Hepatocyte (in vitro differentiated cells): ENCODE measurements at regions not wholly inside any gene's neighbourhood (a gene's known extent, or its start where the extent isn't known, plus 50 kb on each side); places are given as distances from the start of the nearest gene placed in this dataset.

Source experiments
- DNase-seq: peaks from one replicate; pipeline ENCODE4 v3.0.0-alpha.2; 2016; ENCODE audit warnings: low spot score
- H2AFZ ChIP-seq: fragments of 200-600 bp; sonication (generic); 2 replicates; pipeline ENCODE4 v1.6.0; 2016; ENCODE audit warnings: antibody characterized with exemption, mild to moderate bottlenecking
- H3K27ac ChIP-seq: fragments of 200-600 bp; sonication (generic); 2 replicates; pipeline ENCODE4 v1.5.1; 2016; ENCODE audit warnings: mild to moderate bottlenecking
- H3K27me3 ChIP-seq: fragments of 200-600 bp; sonication (generic); 2 replicates; pipeline ENCODE4 v1.6.1; 2016
- H3K36me3 ChIP-seq: fragments of 200-600 bp; sonication (generic); replicated peaks from 2 replicates; pipeline ENCODE4 v1.5.1; 2016; ENCODE audit warnings: low read depth; ENCODE audit not compliant: insufficient read depth
- H3K4me1 ChIP-seq: fragments of 200-600 bp; sonication (generic); 2 replicates; pipeline ENCODE4 v1.5.1; 2016; ENCODE audit warnings: mild to moderate bottlenecking, moderate library complexity; ENCODE audit not compliant: insufficient read depth
- H3K4me2 ChIP-seq: fragments of 200-600 bp; sonication (generic); 2 replicates; pipeline ENCODE4 v1.6.0; 2016
- H3K4me3 ChIP-seq: fragments of 200-600 bp; sonication (generic); 2 replicates; pipeline ENCODE4 v1.5.1; 2016; ENCODE audit warnings: mild to moderate bottlenecking
- H3K79me2 ChIP-seq: fragments of 200-600 bp; sonication (generic); 2 replicates; pipeline ENCODE4 v1.6.0; 2017; ENCODE audit warnings: mild to moderate bottlenecking
- H3K9me2 ChIP-seq: fragments of 200-600 bp; sonication (generic); replicated peaks from 2 replicates; pipeline ENCODE4 v1.6.0; 2017; ENCODE audit warnings: mild to moderate bottlenecking; ENCODE audit not compliant: insufficient read depth
- H3K9me3 ChIP-seq: fragments of 200-600 bp; sonication (generic); 2 replicates; pipeline ENCODE4 v1.5.1; 2016; ENCODE audit warnings: low read depth, mild to moderate bottlenecking
- H4K20me1 ChIP-seq: fragments of 200-600 bp; sonication (generic); 2 replicates; pipeline ENCODE4 v1.6.0; 2016; ENCODE audit warnings: mild to moderate bottlenecking; ENCODE audit not compliant: insufficient read depth, poor library complexity, severe bottlenecking
- EZH2 ChIP-seq: fragments of 200-600 bp; sonication (generic); IDR thresholded peaks from 2 replicates; pipeline ENCODE4 v1.6.1; 2016; ENCODE audit warnings: antibody characterized with exemption, mild to moderate bottlenecking, borderline replicate concordance
- EZH2phosphoT487 ChIP-seq: fragments of 200-600 bp; sonication (generic); IDR thresholded peaks from one replicate; pipeline ENCODE4 v1.6.1; 2018; ENCODE audit warnings: antibody characterized with exemption, mild to moderate bottlenecking, low read depth, moderate library complexity; ENCODE audit not compliant: unreplicated experiment, severe bottlenecking
- WGBS: methylation state at CpG from one replicate; pipeline ENCODE4 v1.1.6; 2016; ENCODE audit warnings: low lambda C conversion rate; ENCODE audit errors: missing lambda C conversion rate; 5-methylcytosine and 5-hydroxymethylcytosine counted together
- TF ChIP-seq, protein P1 (sequence below): fragments of 200-600 bp; sonication (generic); IDR thresholded peaks from 2 replicates; pipeline ENCODE4 v1.5.1; 2016; ENCODE audit warnings: antibody characterized with exemption, mild to moderate bottlenecking; ENCODE audit not compliant: poor library complexity

DNA sequence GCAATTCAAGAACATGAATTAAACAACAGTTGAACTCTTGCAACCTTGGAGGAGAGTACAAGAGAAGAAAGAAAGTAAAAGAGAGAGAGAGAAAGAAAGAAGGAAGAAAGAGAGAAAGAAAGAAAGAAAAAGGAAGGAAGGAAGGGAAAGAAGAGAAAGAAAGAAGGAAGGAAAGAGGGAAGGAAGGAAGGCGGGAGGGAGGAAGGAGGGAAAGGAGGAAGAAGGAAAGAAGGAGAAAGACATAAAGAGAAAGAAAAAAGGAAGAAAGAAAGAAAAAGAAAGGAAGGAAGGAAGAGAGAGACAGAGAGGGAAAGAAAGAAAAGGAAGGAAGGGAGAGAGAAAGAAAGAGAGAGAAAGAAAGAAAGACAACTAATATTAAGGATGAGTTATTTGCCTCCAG lies 1106.7 kb downstream of the TYW1 start:
- no peak for TF ChIP-seq EZH2
- TF ChIP-seq EZH2phosphoT487, result no peak
- TF ChIP-seq, protein P1, sequence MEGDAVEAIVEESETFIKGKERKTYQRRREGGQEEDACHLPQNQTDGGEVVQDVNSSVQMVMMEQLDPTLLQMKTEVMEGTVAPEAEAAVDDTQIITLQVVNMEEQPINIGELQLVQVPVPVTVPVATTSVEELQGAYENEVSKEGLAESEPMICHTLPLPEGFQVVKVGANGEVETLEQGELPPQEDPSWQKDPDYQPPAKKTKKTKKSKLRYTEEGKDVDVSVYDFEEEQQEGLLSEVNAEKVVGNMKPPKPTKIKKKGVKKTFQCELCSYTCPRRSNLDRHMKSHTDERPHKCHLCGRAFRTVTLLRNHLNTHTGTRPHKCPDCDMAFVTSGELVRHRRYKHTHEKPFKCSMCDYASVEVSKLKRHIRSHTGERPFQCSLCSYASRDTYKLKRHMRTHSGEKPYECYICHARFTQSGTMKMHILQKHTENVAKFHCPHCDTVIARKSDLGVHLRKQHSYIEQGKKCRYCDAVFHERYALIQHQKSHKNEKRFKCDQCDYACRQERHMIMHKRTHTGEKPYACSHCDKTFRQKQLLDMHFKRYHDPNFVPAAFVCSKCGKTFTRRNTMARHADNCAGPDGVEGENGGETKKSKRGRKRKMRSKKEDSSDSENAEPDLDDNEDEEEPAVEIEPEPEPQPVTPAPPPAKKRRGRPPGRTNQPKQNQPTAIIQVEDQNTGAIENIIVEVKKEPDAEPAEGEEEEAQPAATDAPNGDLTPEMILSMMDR, result no peak
- H2AFZ ChIP-seq, result no peak overlapping the region
- H3K27me3 ChIP-seq, result peaks cover 4% of the 10 kb centered on the region
- no peaks in the 10 kb centered on the region for H3K79me2 ChIP-seq
- 67% methylated on average over 1 of the region's 1 CpG for WGBS
- H3K4me2 ChIP-seq, result no peak overlapping the region
- no peak for DNase-seq
- no peaks in the 10 kb centered on the region for H3K9me2 ChIP-seq
- H3K4me3 ChIP-seq, result no peak overlapping the region
- no peak overlapping the region for H3K27ac ChIP-seq
- no peaks in the 10 kb centered on the region for H4K20me1 ChIP-seq
- H3K9me3 ChIP-seq, result no peaks in the 10 kb centered on the region
- no peaks in the 10 kb centered on the region for H3K36me3 ChIP-seq
- H3K4me1 ChIP-seq, result no peaks in the 10 kb centered on the region

DNA sequence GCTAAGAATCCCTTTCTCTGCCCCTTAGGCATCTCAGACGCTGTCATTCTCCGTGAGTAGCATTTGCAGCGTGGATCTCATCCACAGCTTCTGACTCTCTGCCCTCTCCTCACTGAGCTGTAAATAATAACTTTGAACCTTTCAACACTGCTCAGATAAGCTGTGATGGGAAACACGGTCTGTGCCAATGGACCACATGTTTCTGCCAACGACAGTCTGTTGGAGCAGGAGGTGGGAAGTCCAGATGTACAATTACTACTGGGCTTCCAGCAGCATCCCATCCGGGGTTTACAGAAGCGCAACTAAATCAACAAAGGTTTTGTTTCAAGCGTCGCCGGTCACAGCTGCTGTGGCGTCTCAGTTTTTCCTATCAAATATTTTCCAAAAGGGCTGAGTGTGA lies 1110.6 kb downstream of the TYW1 start:
- Histone ChIP-seq H3K4me3 (no peak overlapping the region), H3K9me3 (no peaks in the 10 kb centered on the region), H3K9me2 (no peaks in the 10 kb centered on the region)

DNA sequence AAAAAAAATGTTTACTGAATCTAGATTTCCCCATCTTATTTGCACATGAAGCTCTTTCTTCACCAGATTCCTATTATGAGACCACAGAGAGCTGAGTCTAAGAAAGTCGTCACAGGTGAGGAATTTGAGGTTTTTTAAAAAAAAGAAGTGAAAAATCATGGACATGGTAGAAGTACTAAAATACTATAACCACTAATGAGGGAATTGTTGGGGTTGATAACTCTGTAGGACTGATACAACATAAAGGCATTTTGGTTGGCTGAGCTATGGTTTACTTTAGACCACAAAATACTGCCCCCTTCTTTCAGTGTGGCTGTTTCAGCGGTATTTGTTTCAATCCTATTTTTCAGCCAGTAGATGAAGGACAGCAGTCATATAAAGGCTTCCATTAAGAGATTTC lies 1111.3 kb downstream of the TYW1 start:
- no peak overlapping the region for H2AFZ ChIP-seq
- H3K4me3 ChIP-seq, result no peak overlapping the region
- H4K20me1 ChIP-seq, result no peaks in the 10 kb centered on the region
- no peaks in the 10 kb centered on the region for H3K9me2 ChIP-seq
- H3K79me2 ChIP-seq, result no peaks in the 10 kb centered on the region
- H3K27ac ChIP-seq, result no peak overlapping the region
- TF ChIP-seq, protein P1, result no peak
- TF ChIP-seq EZH2phosphoT487 (no peak), EZH2 (no peak)
- no peaks in the 10 kb centered on the region for H3K36me3 ChIP-seq
- H3K4me2 ChIP-seq, result no peak overlapping the region
- no peak for DNase-seq
- no peaks in the 10 kb centered on the region for H3K9me3 ChIP-seq
- 76% methylated on average over 2 of the region's 2 CpGs for WGBS
- peaks cover 4% of the 10 kb centered on the region for H3K27me3 ChIP-seq
- no peaks in the 10 kb centered on the region for H3K4me1 ChIP-seq

More for the DNA sequence above, 1110.6 kb downstream of the TYW1 start:
- TF ChIP-seq EZH2, result no peak
- TF ChIP-seq, protein P1, result no peak
- no peak for TF ChIP-seq EZH2phosphoT487
- 76% methylated on average over 11 of the region's 11 CpGs for WGBS
- H4K20me1 ChIP-seq, result no peaks in the 10 kb centered on the region
- peaks cover 4% of the 10 kb centered on the region for H3K27me3 ChIP-seq
- no peak overlapping the region for H3K27ac ChIP-seq
- H3K4me1 ChIP-seq, result no peaks in the 10 kb centered on the region
- no peak for DNase-seq
- H2AFZ ChIP-seq, result no peak overlapping the region
- no peak overlapping the region for H3K4me2 ChIP-seq
- no peaks in the 10 kb centered on the region for H3K36me3 ChIP-seq
- no peaks in the 10 kb centered on the region for H3K79me2 ChIP-seq

DNA sequence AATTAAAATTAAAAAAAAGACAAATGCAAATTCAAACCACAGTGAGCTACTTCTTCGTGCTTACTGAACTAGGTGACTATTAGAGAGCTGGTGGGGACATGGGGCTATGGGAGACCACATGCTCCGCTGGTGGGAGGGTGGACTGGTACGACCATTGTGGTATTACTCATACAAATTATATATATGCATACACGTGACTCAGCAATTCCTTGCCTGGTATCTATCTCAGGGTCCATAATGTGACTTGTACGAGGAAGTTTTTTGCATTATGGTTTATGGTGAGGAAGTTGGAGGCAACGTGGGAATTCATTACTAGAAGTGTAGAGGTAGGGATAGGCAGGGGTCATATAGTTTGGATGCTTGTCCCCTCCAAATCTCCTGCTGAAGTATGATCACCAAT lies 1112.7 kb downstream of the TYW1 start:
- H3K9me3 ChIP-seq, result no peaks in the 10 kb centered on the region
- WGBS, result 94% methylated on average over 6 of the region's 6 CpGs
- H3K36me3 ChIP-seq, result no peaks in the 10 kb centered on the region
- no peak for DNase-seq
- no peak overlapping the region for H3K4me2 ChIP-seq
- no peaks in the 10 kb centered on the region for H3K4me1 ChIP-seq
- no peak for TF ChIP-seq EZH2phosphoT487
- TF ChIP-seq, protein P1, result no peak
- TF ChIP-seq EZH2, result no peak
- H3K27me3 ChIP-seq, result peaks cover 4% of the 10 kb centered on the region
- no peak overlapping the region for H3K27ac ChIP-seq
- no peak overlapping the region for H2AFZ ChIP-seq
- H3K79me2 ChIP-seq, result no peaks in the 10 kb centered on the region
- no peak overlapping the region for H3K4me3 ChIP-seq
- no peaks in the 10 kb centered on the region for H4K20me1 ChIP-seq
- H3K9me2 ChIP-seq, result no peaks in the 10 kb centered on the region
